NCI-H1694 treated with DMSO at 0.1 percent for 48 hours (cell line): ENCODE measurements at regions not wholly inside any gene's neighbourhood (a gene's known extent, or its start where the extent isn't known, plus 50 kb on each side); places are given as distances from the start of the nearest gene placed in this dataset.
"Not testable (repeated sequence)": the region's sequence is repeated elsewhere in the genome, so short reads cannot be mapped to it uniquely, and the experiment has no call there.

ENCODE experiments used
- DNase-seq: peaks from one replicate; lab custom pipeline; 2025; lab: John Stamatoyannopoulos, UW

- DNase-seq: no peak
Measured at GRCh38 chr7:81833401-81833800, 63.6 kb upstream of the HGF start.

- no peak for DNase-seq
Measured at GRCh38 chr7:81831883-81832282, 62.0 kb upstream of the HGF start.

GRCh38 chr7:81829511-81829910 lies 59.7 kb upstream of the HGF start:
- DNase-seq: not testable (repeated sequence)

DNA sequence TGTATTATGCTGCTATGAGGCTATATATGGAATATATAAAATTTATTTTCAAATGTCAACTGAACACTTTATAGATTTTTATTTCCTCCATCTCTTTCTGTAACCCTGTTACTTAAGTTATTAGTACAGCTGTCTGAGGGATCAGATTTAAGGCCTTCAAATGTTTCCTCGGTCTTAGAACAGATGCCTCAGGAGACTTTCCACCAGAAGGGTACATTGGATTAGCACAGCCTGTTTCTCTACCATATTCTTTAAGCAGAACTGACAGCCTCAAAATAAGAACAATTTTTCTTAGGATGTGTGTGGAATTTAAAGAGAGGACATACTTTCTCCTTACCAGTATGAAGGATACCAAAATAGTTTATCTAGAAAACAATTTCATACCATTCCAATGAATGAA lies 53.0 kb upstream of the HGF start:
- no peak for DNase-seq

GRCh38 chr7:81819861-81820260 lies 50.0 kb upstream of the HGF start:
- no peak for DNase-seq
